HepG2 (cell line): ENCODE measurements at regions not wholly inside any gene's neighbourhood (a gene's known extent, or its start where the extent isn't known, plus 50 kb on each side); places are given as distances from the start of the nearest gene placed in this dataset.

Experiments
- ATAC-seq: fragments of 200-7000 bp; cut with Tn5 transposase; 3 replicates; pipeline ENCODE4 v1.9.1; 2020; ENCODE audit warnings: mild to moderate bottlenecking, moderate library complexity
- BruUV-seq: library from RNA; stranded (reverse); fragments of 400-500 nt; replicated peaks from 2 replicates; lab custom pipeline; 2021; lab: Mats Ljungman, UMichigan
- CTCF ChIA-PET: fragments of 300-600 bp; formaldehyde crosslinking; extraction: SDS; loops from one replicate; lab custom pipeline; 2021; ENCODE audit warnings: low total read pairs, inconsistent platforms, low intra/inter-chr PET ratio; lab: Yijun Ruan, JAX
- POLR2A ChIA-PET: fragments of 350-600 bp; sonication (Branson Sonifier 250); formaldehyde crosslinking; loops from one replicate; lab custom pipeline; 2020; ENCODE audit warnings: antibody characterized with exemption, inconsistent platforms; lab: Yijun Ruan, JAX
- DNase-seq: peaks from one replicate; pipeline ENCODE4 v3.0.0-alpha.2; 2015; ENCODE audit warnings: low spot score
- FAIRE-seq: peaks from 3 replicates; lab custom pipeline; 2011; peaks lifted over from hg19 to GRCh38; lab: Jason Lieb, UNC
- H2AFZ ChIP-seq: one replicate; pipeline ENCODE4 v1.6.1; 2011; ENCODE audit warnings: low read length, inconsistent platforms
- H3K27ac ChIP-seq: fragments of 300-600 bp; 3 replicates; pipeline ENCODE4 v1.8.0; 2011; ENCODE audit warnings: mixed run types, mild to moderate bottlenecking, mixed read lengths, low read length, inconsistent platforms; ENCODE audit not compliant: insufficient read depth; ENCODE audit errors: extremely low read length
- H3K27me3 ChIP-seq, 2 experiments: fragments of 200-600 bp in 1 of 2; 2 replicates in 1 of 2; 3 replicates in 1 of 2; pipeline versions ENCODE4 v1.6.0 to v1.8.0; 2011; ENCODE audit warnings: low read length in 2 of 2, mild to moderate bottlenecking in 2 of 2, moderate library complexity in 2 of 2, inconsistent platforms in 1 of 2; ENCODE audit not compliant: insufficient read depth in 2 of 2, control insufficient read depth in 1 of 2
- H3K36me3 ChIP-seq, 2 experiments: fragments of 200-600 bp in 1 of 2; replicated peaks in 1 of 2; 2 replicates in 1 of 2; 3 replicates in 1 of 2; pipeline versions ENCODE4 v1.5.1 to v1.8.0; 2011; ENCODE audit warnings: low read length in 2 of 2, inconsistent platforms in 1 of 2; ENCODE audit not compliant: insufficient read depth in 2 of 2, control insufficient read depth in 1 of 2
- H3K4me1 ChIP-seq: 2 replicates; pipeline ENCODE4 v1.5.1; 2012; ENCODE audit warnings: low read length, inconsistent platforms; ENCODE audit not compliant: insufficient read depth
- H3K4me2 ChIP-seq: 2 replicates; pipeline ENCODE4 v1.6.0; 2011; ENCODE audit warnings: low read depth, low read length, inconsistent platforms
- H3K4me3 ChIP-seq, 3 experiments: fragments of 200-600 bp in 1 of 3; sonication (generic), shearing (Covaris generic) in 1 of 3; replicated peaks in 1 of 3; 2 replicates each; pipeline ENCODE4 v1.5.1; 2011 to 2016; ENCODE audit warnings: low read length in 3 of 3, inconsistent platforms in 2 of 3, low read depth in 2 of 3, mild to moderate bottlenecking in 2 of 3, control low read depth in 1 of 3, mixed read lengths in 1 of 3; ENCODE audit not compliant: insufficient read depth in 1 of 3
- H3K79me2 ChIP-seq: one replicate; pipeline ENCODE4 v1.6.1; 2011; ENCODE audit warnings: low read length, inconsistent platforms; ENCODE audit not compliant: insufficient read depth
- H3K9ac ChIP-seq: 2 replicates; pipeline ENCODE4 v1.6.0; 2011; ENCODE audit warnings: mild to moderate bottlenecking, low read depth, low read length, inconsistent platforms; ENCODE audit not compliant: insufficient read depth
- H3K9me3 ChIP-seq: 2 replicates; pipeline ENCODE4 v1.5.1; 2012; ENCODE audit warnings: mild to moderate bottlenecking, low read length
- H4K20me1 ChIP-seq: 2 replicates; pipeline ENCODE4 v1.6.0; 2011; ENCODE audit warnings: inconsistent platforms, mild to moderate bottlenecking, low read length, moderate library complexity; ENCODE audit not compliant: insufficient read depth
- ELF1 ChIP-seq: sonication (generic); formaldehyde crosslinking; IDR thresholded peaks from 2 replicates; pipeline ENCODE4 v1.4.0; 2020; ENCODE audit warnings: missing genetic modification reagents
- JUNB ChIP-seq: sonication (generic); formaldehyde crosslinking; IDR thresholded peaks from 2 replicates; pipeline ENCODE4 v1.8.0; 2022; ENCODE audit warnings: missing genetic modification reagents, mild to moderate bottlenecking, borderline replicate concordance
- NFRKB ChIP-seq: fragments of 450-650 bp; IDR thresholded peaks from 2 replicates; pipeline ENCODE4 v1.6.1; 2017
- NR2F1 ChIP-seq, 2 experiments: fragments of 450-650 bp in 1 of 2; formaldehyde crosslinking in 1 of 2; IDR thresholded peaks; 2 replicates each; pipeline versions ENCODE4 v1.5.0 to v1.6.1; 2016 to 2020; ENCODE audit warnings: mild to moderate bottlenecking in 1 of 2, missing compliant biosample characterization in 1 of 2, missing genetic modification reagents in 1 of 2, moderate library complexity in 1 of 2
- PLRG1 ChIP-seq: fragments of 450-650 bp; conservative IDR thresholded peaks from 2 replicates; pipeline ENCODE4 v1.6.1; 2016
- SMC3 ChIP-seq: IDR thresholded peaks from 2 replicates; pipeline ENCODE4 v1.6.1; 2011; ENCODE audit warnings: low read length, improper control_type of control experiment
- WGBS: methylation state at CpG from one replicate; pipeline ENCODE4 v1.1.6; 2017; ENCODE audit warnings: low lambda C conversion rate; 5-methylcytosine and 5-hydroxymethylcytosine counted together
- in situ Hi-C: cut with HindIII; loops from 2 replicates; pipeline ENCODE4 v1.10.0; 2017; ENCODE audit warnings: low pct_unique_long_range_greater_than_20kb; ENCODE audit not compliant: extremely low pct_ligation_motif_present
- intact Hi-C: fragments of 100-400 bp; cut with micrococcal nuclease; formaldehyde crosslinking; loops from one replicate; pipeline ENCODE4 v1.10.0; 2022; ENCODE audit not compliant: unreplicated experiment

GRCh38 chr4:156596026-156596425 is 375.6 kb downstream of the PDGFC start:
- no TSS peak for BruUV-seq
- in situ Hi-C loops (no loop called here), intact Hi-C loops (no loop called here)
- H3K27ac ChIP-seq = no peak overlapping the region
- TF ChIP-seq NFRKB (no peak), JUNB (CRISPR knock-in tag) (no peak), ELF1 (CRISPR knock-in tag) (no peak), SMC3 (no peak), NR2F1 (CRISPR knock-in tag; IDR thresholded peaks at IDR 0.05) (no peak)
- H3K4me2 ChIP-seq = no peak overlapping the region
- DNase-seq (no peak), ATAC-seq (no peak), FAIRE-seq (no peak)
- H4K20me1 ChIP-seq = no peaks in the 10 kb centered on the region
- ChIA-PET CTCF (no interaction called here), POLR2A (no interaction called here)
- H3K4me1 ChIP-seq = no peaks in the 10 kb centered on the region
- H3K27me3 ChIP-seq = no peaks in the 10 kb centered on the region
- no peak overlapping the region for H3K4me3 ChIP-seq
- H3K9me3 ChIP-seq = no peaks in the 10 kb centered on the region
- WGBS = 0% methylated on average over 2 of the region's 2 CpGs
- no peaks in the 10 kb centered on the region for H3K36me3 ChIP-seq
- no peaks in the 10 kb centered on the region for H3K79me2 ChIP-seq
- H2AFZ ChIP-seq = no peak overlapping the region
- no peak overlapping the region for H3K9ac ChIP-seq

- H3K27me3 ChIP-seq = no peaks in the 10 kb centered on the region
- FAIRE-seq (no peak), ATAC-seq (no peak), DNase-seq (no peak)
- in situ Hi-C loops (no loop called here), intact Hi-C loops (no loop called here)
- no peak overlapping the region for H3K4me2 ChIP-seq
- BruUV-seq = no TSS peak
- no peak overlapping the region for H2AFZ ChIP-seq
- H4K20me1 ChIP-seq = no peaks in the 10 kb centered on the region
- WGBS = 0% methylated on average over 1 of the region's 1 CpG
- no peaks in the 10 kb centered on the region for H3K9me3 ChIP-seq
- H3K36me3 ChIP-seq = no peaks in the 10 kb centered on the region
- no peak for TF ChIP-seq PLRG1
- POLR2A ChIA-PET = no interaction called here
- H3K4me3 ChIP-seq = no peak overlapping the region
- H3K9ac ChIP-seq = no peak overlapping the region
- H3K27ac ChIP-seq = no peak overlapping the region
- no peaks in the 10 kb centered on the region for H3K79me2 ChIP-seq
- H3K4me1 ChIP-seq = no peaks in the 10 kb centered on the region
- CTCF ChIA-PET = no interaction called here
Observed at GRCh38 chr4:156595041-156595440, 376.6 kb downstream of the PDGFC start.
